ENCODE measurements at regions not wholly inside any gene's neighbourhood (a gene's known extent, or its start where the extent isn't known, plus 50 kb on each side); places are given as distances from the start of the nearest gene placed in this dataset.
"Not testable (repeated sequence)": the region's sequence is repeated elsewhere in the genome, so short reads cannot be mapped to it uniquely, and the experiment has no call there.

DNA sequence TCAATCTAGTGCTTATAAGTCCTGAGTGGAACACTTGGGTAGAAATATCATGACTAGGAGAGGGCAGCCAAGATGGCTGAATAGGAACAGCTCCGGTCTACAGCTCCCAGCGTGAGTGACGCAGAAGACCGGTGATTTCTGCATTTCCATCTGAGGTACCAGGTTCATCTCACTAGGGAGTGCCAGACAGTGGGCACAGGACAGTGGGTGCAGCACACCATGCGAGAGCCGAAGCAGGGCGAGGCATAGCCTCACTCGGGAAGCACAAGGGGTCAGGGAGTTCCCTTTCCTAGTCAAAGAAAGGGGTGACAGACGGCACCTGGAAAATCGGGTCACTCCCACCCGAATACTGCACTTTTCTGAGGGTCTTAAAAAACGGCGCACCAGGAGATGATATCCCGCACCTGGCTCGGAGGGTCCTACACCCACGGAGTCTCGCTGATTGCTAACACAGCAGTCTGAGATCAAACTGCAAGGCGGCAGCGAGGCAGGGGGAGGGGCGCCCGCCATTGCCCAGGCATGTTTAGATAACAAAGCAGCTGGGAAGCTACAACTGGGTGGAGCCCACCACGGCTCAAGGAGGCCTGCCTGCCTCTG lies 302.8 kb downstream of the TFAP2B start:
- not testable (repeated sequence) for H3K27ac ChIP-seq; H3K36me3 ChIP-seq; H3K4me3 ChIP-seq; H3K4me1 ChIP-seq (replicated peaks); DNase-seq (ENCODE audit: low read depth in 1 of 2, low spot score in 2 of 2); H3K27me3 ChIP-seq (replicated peaks); H3K9me3 ChIP-seq (replicated peaks)

DNA sequence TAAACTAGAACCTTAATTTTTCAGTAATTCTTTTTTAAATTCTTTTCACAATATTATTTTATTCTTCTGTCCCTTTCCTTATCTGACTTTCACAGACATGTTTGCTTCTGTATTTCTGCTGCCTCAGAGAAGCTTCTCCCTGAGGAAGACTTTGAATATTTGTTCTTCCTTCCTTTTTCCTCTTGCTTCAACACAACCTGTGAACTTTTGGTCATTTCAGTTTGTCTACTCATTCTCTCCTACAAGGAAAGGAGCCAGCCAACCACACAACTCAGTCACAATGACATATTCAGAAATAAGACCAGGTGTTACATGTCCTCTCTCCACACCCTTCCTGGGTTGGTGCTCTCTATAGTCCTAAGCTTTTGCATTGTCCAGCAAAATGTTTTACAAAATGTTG lies 310.4 kb downstream of the TFAP2B start:
- no peak overlapping the region for H3K4me3 ChIP-seq
- DNase-seq (ENCODE audit: low read depth in 1 of 2, low spot score in 2 of 2), result no peak
- no peaks in the 10 kb centered on the region for H3K36me3 ChIP-seq
- no peaks in the 10 kb centered on the region for H3K4me1 ChIP-seq (replicated peaks)
- no peak overlapping the region for H3K27ac ChIP-seq
- no peaks in the 10 kb centered on the region for H3K27me3 ChIP-seq (replicated peaks)
- no peaks in the 10 kb centered on the region for H3K9me3 ChIP-seq (replicated peaks)

DNA sequence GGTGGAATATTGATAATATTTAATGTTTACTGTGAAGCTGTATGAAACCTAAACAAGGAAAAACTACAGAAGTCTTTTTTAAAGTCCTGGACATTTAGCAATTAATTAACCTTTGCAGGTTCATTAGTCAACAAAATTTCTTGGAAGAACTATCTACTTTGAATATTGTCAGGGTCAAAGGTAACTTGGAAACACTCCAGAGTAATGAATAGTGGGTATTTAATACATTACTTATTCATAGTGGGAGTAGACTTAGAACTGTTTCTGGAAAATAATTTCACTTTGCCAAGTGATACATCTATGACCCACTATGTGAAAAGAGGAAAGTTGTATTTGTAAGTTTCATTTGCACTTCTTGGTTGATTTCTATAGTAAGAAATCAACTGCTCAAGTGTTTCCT lies 319.1 kb downstream of the TFAP2B start:
- H3K27me3 ChIP-seq (replicated peaks), result no peaks in the 10 kb centered on the region; the same call in 1 of the 2 replicates
- no peak overlapping the region for H3K27ac ChIP-seq
- H3K4me1 ChIP-seq (replicated peaks), result no peaks in the 10 kb centered on the region
- no peak overlapping the region for H3K4me3 ChIP-seq
- no peak for DNase-seq (ENCODE audit: low read depth in 1 of 2, low spot score in 2 of 2)
- H3K9me3 ChIP-seq (replicated peaks), result no peaks in the 10 kb centered on the region
- H3K36me3 ChIP-seq, result no peaks in the 10 kb centered on the region

DNA sequence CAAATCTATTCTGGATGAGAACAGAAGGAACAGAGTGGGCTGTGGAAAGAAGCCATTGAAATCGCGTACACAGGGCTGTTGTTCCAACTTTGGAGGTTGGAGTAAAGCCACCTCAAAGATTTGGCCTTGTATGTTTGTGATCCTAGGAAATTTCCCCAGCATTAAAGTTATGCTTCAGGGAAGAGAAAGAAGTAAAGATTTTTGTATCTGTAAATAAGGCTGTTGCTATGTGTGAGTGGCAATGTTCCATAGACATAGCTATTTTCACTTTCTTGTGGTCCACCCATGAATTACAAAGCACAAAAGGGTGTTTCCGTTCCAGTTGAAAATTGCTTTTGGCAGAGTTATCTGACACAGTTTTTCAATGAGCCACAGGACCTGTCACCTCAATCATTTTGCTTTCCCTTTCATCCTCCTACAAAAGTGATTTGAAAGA lies 321.3 kb downstream of the TFAP2B start:
- no peaks in the 10 kb centered on the region for H3K9me3 ChIP-seq (replicated peaks)
- no peak for DNase-seq (ENCODE audit: low read depth in 1 of 2, low spot score in 2 of 2)

DNA sequence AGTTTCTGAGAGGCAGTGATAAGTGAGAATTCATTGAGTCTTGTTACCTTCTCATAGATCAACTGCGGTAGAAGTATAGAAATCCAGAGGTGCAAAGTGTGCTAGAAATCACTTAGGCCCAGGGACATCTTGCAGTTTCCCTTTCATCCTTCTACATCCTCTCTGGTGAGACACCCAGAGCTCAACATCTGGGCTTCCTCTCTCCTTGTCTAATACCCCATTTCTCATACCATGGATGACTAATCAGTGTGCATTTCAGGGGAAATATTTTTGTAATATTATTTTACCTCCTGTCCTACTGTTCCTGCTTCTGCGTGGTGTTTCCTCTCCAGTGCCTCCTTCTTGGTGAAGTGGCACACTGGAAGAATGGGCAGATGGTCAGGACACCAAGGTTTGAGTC lies 322.4 kb downstream of the TFAP2B start:
- H3K4me1 ChIP-seq (replicated peaks), result no peaks in the 10 kb centered on the region
- no peaks in the 10 kb centered on the region for H3K36me3 ChIP-seq
- no peak overlapping the region for H3K27ac ChIP-seq
- no peaks in the 10 kb centered on the region for H3K9me3 ChIP-seq (replicated peaks)
- DNase-seq (ENCODE audit: low read depth in 1 of 2, low spot score in 2 of 2), result no peak
- no peak overlapping the region for H3K4me3 ChIP-seq
- H3K27me3 ChIP-seq (replicated peaks), result no peaks in the 10 kb centered on the region; the same call in 1 of the 2 replicates

More for the DNA sequence above, 321.3 kb downstream of the TFAP2B start:
- H3K27ac ChIP-seq, result no peak overlapping the region
- no peaks in the 10 kb centered on the region for H3K4me1 ChIP-seq (replicated peaks)
- H3K4me3 ChIP-seq, result no peak overlapping the region
- H3K27me3 ChIP-seq (replicated peaks), result no peaks in the 10 kb centered on the region; the same call in 1 of the 2 replicates
- H3K36me3 ChIP-seq, result no peaks in the 10 kb centered on the region

DNA sequence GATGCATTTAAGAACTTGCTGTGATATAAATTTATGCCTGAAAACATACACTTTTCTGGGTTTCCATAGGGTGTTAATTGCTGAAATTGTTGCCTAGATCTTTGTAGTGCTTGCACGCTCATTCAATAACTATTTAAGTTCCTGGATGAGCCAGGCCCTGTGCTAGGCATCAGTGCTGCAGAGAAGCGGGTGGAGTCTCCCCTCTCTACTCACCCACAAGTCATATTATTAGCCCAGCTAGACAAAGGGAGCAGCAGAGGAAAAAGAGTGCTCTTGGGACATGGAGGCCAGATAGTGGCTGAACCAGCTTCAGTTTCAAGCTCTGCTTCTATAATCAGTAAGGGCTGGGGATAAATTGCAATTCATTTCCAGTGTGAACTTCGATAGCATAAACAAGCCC lies 329.1 kb downstream of the TFAP2B start:
- no peak overlapping the region for H3K4me3 ChIP-seq
- DNase-seq (ENCODE audit: low read depth in 1 of 2, low spot score in 2 of 2), result no peak
- H3K9me3 ChIP-seq (replicated peaks), result no peaks in the 10 kb centered on the region
- H3K27ac ChIP-seq, result no peak overlapping the region
- no peaks in the 10 kb centered on the region for H3K36me3 ChIP-seq
- H3K4me1 ChIP-seq (replicated peaks), result no peaks in the 10 kb centered on the region
- 0 out of 2 replicates have a peak, but pooled peaks cover 3% of the 10 kb centered on the region for H3K27me3 ChIP-seq (replicated peaks)

DNA sequence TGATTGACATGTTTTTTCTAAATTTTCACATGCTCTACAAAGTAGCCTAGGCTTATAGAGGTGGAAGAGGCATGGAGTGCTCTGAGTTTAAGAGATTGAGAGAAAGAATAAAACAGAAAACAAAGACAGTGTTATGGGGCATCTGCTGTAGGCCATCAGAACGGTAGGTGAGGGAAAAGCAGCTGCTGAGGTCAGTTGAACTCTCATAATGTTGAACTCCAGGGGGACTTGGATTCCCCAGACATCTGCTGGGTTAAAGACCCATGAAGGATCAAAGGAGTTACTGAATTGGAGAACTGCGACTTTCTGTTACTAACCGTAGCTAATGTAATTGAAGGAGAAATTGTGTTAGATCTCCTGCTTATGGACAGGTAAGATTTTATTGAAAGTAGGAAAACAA lies 333.9 kb downstream of the TFAP2B start:
- no peak for DNase-seq (ENCODE audit: low read depth in 1 of 2, low spot score in 2 of 2)
- H3K4me1 ChIP-seq (replicated peaks), result no peaks in the 10 kb centered on the region
- H3K4me3 ChIP-seq, result no peak overlapping the region
- H3K9me3 ChIP-seq (replicated peaks), result no peaks in the 10 kb centered on the region
- 0 out of 2 replicates have a peak, but pooled peaks cover 3% of the 10 kb centered on the region for H3K27me3 ChIP-seq (replicated peaks)
- no peaks in the 10 kb centered on the region for H3K36me3 ChIP-seq
- no peak overlapping the region for H3K27ac ChIP-seq

DNA sequence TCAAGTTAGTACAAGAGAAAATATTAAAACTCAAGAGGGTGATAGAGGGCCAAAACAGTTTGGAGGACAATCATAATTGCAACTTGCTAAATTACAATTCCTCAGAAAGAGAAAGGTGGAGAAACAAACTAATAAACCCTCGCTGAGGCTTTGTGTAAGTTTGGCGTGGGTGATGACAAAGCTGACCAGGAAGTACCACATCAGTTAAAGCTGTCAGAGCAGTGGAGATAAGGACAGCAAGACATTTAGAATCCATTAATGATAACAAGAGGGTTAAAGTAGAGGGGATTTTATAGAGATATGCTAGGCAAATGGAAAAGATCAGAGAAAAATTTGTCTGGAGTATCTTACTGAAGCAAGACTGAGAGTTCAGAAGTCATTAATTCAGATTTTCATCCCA lies 334.4 kb downstream of the TFAP2B start:
- H3K4me3 ChIP-seq, result no peak overlapping the region
- H3K4me1 ChIP-seq (replicated peaks), result no peaks in the 10 kb centered on the region
- no peaks in the 10 kb centered on the region for H3K36me3 ChIP-seq
- H3K27me3 ChIP-seq (replicated peaks), result 0 out of 2 replicates have a peak, but pooled peaks cover 3% of the 10 kb centered on the region
- H3K27ac ChIP-seq, result no peak overlapping the region
- no peak for DNase-seq (ENCODE audit: low read depth in 1 of 2, low spot score in 2 of 2)
- H3K9me3 ChIP-seq (replicated peaks), result no peaks in the 10 kb centered on the region

DNA sequence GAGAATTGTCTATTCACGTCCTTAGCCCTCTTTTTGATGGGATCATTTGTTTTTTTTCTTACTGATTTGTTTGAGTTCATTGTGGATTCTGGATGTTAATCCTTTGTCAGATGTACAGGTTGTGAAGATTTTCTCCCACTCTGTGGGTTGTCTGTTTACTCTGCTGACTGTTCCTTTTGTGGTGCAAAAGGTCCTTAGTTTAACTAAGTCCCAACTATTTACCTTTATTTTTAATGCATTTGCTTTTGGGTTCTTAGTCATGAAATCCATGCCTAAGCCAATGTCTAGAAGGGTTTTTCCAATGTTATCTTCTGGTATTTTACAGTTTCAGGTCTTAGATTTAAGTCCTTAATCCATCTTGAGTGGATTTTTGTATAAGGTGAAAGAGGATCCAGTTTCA lies 336.3 kb downstream of the TFAP2B start:
- not testable (repeated sequence) for DNase-seq (ENCODE audit: low read depth in 1 of 2, low spot score in 2 of 2); H3K27ac ChIP-seq; H3K9me3 ChIP-seq (replicated peaks); H3K36me3 ChIP-seq; H3K4me1 ChIP-seq (replicated peaks); H3K4me3 ChIP-seq; H3K27me3 ChIP-seq (replicated peaks)

DNA sequence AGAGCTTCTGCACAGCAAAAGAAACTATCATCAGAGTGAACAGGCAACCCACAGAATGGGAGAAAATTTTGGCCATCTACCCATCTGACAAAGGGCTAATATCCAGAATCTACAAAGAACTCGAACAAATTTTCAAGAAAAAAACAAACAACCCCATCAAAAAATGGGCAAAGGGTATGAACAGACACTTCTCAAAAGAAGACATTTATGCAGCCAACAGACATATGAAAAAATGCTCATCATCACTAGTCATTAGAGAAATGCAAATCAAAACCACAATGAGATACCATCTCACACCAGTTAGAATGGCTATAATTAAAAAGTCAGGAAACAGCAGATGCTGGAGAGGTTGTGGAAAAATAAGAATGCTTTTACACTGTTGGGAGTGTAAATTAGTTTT lies 340.6 kb downstream of the TFAP2B start:
- H3K36me3 ChIP-seq; H3K27ac ChIP-seq; H3K4me3 ChIP-seq; DNase-seq (ENCODE audit: low read depth in 1 of 2, low spot score in 2 of 2); H3K27me3 ChIP-seq (replicated peaks); H3K4me1 ChIP-seq (replicated peaks); H3K9me3 ChIP-seq (replicated peaks): not testable (repeated sequence)

DNA sequence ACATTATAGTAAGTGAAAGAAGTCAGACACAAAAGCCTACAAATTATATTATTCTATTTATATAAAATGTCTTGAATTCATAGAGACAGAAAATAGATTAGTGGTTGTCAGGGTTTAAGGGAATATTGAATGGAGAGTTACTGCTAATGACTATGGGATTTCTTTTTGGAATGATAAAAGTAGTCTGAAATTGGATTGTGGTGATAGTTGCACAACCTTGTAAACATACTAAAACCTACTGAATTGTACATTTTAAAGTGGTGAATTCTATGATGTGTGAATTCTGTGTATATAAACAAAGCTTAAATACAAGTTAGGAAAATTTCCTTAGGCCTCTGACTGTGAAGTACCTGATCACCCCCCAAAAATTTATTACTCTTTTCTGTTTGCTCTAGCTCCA lies 343.1 kb downstream of the TFAP2B start:
- Histone ChIP-seq H3K27me3 (replicated peaks) (no peaks in the 10 kb centered on the region), H3K27ac (no peak overlapping the region)
- DNase-seq (ENCODE audit: low read depth in 1 of 2, low spot score in 2 of 2), result no peak

DNA sequence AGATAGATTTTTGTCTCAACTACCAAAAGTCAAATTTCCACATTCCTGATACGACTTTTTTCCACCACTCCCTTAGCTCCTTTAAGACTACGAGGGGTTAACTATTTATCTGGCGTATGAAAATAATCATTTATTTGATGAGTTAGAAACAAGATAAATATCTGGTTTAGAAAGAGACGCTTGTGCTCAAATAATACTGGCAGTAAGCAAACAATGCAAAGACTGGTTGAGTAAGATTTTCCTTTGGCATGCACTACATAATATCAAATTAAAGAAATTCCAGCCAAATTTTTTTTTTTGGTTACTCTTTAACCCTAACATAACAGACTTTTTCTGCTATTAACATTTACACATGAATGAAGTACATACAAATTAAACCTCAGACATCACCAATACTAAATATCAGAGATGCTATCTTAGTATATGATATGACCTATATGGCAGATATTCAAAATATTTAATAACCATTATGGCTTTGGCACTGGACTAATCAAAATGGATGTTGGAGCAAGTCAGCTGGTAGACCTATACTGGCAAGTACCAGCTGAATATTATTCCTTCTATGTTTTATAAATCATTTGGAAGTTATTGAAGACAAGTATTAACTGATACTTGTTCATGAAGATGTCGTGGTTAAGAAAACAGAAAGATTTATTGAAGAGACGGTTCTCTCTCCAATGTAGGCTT lies 345.3 kb downstream of the TFAP2B start:
- no peak for DNase-seq (ENCODE audit: low read depth in 1 of 2, low spot score in 2 of 2)
- Histone ChIP-seq H3K36me3 (no peaks in the 10 kb centered on the region), H3K9me3 (replicated peaks) (no peaks in the 10 kb centered on the region), H3K27ac (no peak overlapping the region), H3K4me3 (no peak overlapping the region), H3K4me1 (replicated peaks) (no peaks in the 10 kb centered on the region), H3K27me3 (replicated peaks) (no peaks in the 10 kb centered on the region)

More for the DNA sequence above, 343.1 kb downstream of the TFAP2B start:
- H3K4me3 ChIP-seq, result no peak overlapping the region
- no peaks in the 10 kb centered on the region for H3K36me3 ChIP-seq
- no peaks in the 10 kb centered on the region for H3K4me1 ChIP-seq (replicated peaks)
- no peaks in the 10 kb centered on the region for H3K9me3 ChIP-seq (replicated peaks)

DNA sequence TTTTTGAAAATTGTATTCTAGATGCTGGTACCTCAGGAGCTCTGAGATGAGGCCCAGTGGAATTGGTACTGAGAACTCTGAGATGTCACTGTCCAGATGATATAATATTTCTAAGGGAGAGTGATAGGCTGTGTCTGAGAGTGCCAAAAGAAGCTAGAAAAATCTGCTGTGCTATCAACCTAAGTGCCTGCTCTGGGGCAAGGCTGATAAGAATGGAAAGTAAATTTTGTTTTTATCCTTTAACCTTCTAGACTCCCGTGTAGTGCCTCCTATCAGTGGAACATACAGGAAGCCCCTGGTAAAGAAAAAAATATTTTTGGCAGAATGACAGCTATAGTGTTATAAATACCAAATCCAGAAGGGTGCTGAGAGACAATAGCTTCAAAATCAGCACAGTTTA lies 348.2 kb downstream of the TFAP2B start:
- Histone ChIP-seq H3K4me3 (no peak overlapping the region), H3K27me3 (replicated peaks) (no peaks in the 10 kb centered on the region), H3K4me1 (replicated peaks) (no peaks in the 10 kb centered on the region), H3K36me3 (no peaks in the 10 kb centered on the region), H3K9me3 (replicated peaks) (no peaks in the 10 kb centered on the region), H3K27ac (no peak overlapping the region)
- no peak for DNase-seq (ENCODE audit: low read depth in 1 of 2, low spot score in 2 of 2)

DNA sequence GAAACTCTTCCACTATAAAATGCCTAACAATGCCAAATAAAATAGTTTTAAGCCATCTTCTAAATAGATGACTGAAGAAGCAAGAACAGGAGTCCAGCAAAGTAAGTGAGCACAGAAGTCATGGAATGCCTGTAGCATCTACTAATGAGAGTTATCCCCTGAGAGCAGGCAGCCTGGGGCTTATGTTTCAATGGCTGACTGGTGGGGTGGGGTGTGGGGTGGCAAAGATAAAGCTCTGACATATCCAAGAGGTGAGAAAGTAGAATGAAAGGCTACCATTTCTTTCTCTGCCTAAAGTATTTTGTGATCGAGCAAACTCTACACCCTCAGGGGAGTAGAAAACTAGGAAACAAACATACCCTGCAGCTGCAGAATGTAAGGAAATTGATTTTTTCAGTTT lies 348.8 kb downstream of the TFAP2B start:
- H3K9me3 ChIP-seq (replicated peaks), result no peaks in the 10 kb centered on the region
- no peaks in the 10 kb centered on the region for H3K36me3 ChIP-seq
- no peak overlapping the region for H3K4me3 ChIP-seq
- no peaks in the 10 kb centered on the region for H3K27me3 ChIP-seq (replicated peaks)
- H3K4me1 ChIP-seq (replicated peaks), result no peaks in the 10 kb centered on the region
- H3K27ac ChIP-seq, result no peak overlapping the region
- DNase-seq (ENCODE audit: low read depth in 1 of 2, low spot score in 2 of 2), result no peak

DNA sequence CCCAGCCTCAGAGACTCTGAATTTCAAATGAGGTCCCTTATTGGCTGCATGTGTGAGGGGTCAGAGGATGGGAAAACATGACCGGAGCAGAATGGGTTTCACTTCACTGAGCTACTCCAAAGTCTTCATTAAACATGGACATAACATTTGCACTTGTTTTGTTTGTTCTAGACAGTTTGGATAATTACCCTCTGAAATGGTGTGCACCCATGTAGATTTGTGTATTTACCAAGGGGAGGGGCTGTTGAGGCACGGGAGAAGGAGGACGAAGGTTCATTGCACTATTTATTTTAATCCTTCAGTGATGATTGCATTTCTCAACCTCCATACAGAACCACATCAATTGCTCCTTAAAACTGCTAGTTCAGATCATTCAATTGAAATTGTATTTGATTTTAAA lies 364.2 kb downstream of the TFAP2B start:
- no peak for DNase-seq (ENCODE audit: low read depth in 1 of 2, low spot score in 2 of 2)
- Histone ChIP-seq H3K27me3 (replicated peaks) (no peaks in the 10 kb centered on the region), H3K27ac (no peak overlapping the region), H3K4me1 (replicated peaks) (no peaks in the 10 kb centered on the region), H3K4me3 (no peak overlapping the region), H3K9me3 (replicated peaks) (no peaks in the 10 kb centered on the region), H3K36me3 (no peaks in the 10 kb centered on the region)

All from SJSA1 (cell line).